SK-N-SH (cell line): ENCODE measurements at regions not wholly inside any gene's neighbourhood (a gene's known extent, or its start where the extent isn't known, plus 50 kb on each side); places are given as distances from the start of the nearest gene placed in this dataset.

Experiments
- EP300 ChIP-seq, 2 experiments: IDR thresholded peaks; 2 replicates each; pipeline versions ENCODE4 v1.4.0 to v1.6.1; 2012; ENCODE audit warnings: borderline replicate concordance in 1 of 2, low read depth in 1 of 2, low read length in 1 of 2
- JUND ChIP-seq: IDR thresholded peaks from 2 replicates; pipeline ENCODE4 v1.4.0; 2012
- MEF2A ChIP-seq: IDR thresholded peaks from 2 replicates; pipeline ENCODE4 v1.4.0; 2012; ENCODE audit warnings: low read depth, borderline replicate concordance
- POLR2AphosphoS5 ChIP-seq: IDR thresholded peaks from 2 replicates; pipeline ENCODE4 v1.6.1; 2012; ENCODE audit warnings: low read depth, low read length
- RAD21 ChIP-seq: IDR thresholded peaks from 2 replicates; pipeline ENCODE4 v1.6.1; 2012; ENCODE audit warnings: mild to moderate bottlenecking, low read length
- SIN3A ChIP-seq: IDR thresholded peaks from 2 replicates; pipeline ENCODE4 v1.6.1; 2012; ENCODE audit warnings: low read depth, mild to moderate bottlenecking, low read length, moderate library complexity, borderline replicate concordance
- SMC3 ChIP-seq: IDR thresholded peaks from 2 replicates; pipeline ENCODE4 v1.6.1; 2012; ENCODE audit warnings: low read depth, low read length, improper control_type of control experiment
- TF ChIP-seq, protein P1 (sequence below): fragments of 200-600 bp; sonication (generic); IDR thresholded peaks from 2 replicates; pipeline ENCODE4 v1.6.1; 2017; ENCODE audit warnings: antibody characterized with exemption, mild to moderate bottlenecking, moderate library complexity
- TF ChIP-seq, protein P2 (sequence below): fragments of 150-350 bp; IDR thresholded peaks from 2 replicates; pipeline ENCODE4 v1.6.1; 2017; ENCODE audit warnings: antibody characterized with exemption, low read length, low read depth, borderline replicate concordance
- TF ChIP-seq, protein P3 (sequence below): IDR thresholded peaks from 2 replicates; pipeline ENCODE4 v1.4.0; 2012; ENCODE audit warnings: low read depth, borderline replicate concordance
- TF ChIP-seq, protein P4 (sequence below): IDR thresholded peaks from 2 replicates; pipeline ENCODE4 v1.6.1; 2012; ENCODE audit warnings: mild to moderate bottlenecking, low read depth, low read length, moderate library complexity

- TF ChIP-seq, protein P1, sequence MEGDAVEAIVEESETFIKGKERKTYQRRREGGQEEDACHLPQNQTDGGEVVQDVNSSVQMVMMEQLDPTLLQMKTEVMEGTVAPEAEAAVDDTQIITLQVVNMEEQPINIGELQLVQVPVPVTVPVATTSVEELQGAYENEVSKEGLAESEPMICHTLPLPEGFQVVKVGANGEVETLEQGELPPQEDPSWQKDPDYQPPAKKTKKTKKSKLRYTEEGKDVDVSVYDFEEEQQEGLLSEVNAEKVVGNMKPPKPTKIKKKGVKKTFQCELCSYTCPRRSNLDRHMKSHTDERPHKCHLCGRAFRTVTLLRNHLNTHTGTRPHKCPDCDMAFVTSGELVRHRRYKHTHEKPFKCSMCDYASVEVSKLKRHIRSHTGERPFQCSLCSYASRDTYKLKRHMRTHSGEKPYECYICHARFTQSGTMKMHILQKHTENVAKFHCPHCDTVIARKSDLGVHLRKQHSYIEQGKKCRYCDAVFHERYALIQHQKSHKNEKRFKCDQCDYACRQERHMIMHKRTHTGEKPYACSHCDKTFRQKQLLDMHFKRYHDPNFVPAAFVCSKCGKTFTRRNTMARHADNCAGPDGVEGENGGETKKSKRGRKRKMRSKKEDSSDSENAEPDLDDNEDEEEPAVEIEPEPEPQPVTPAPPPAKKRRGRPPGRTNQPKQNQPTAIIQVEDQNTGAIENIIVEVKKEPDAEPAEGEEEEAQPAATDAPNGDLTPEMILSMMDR = no peak
- TF ChIP-seq MEF2A (no peak), SIN3A (no peak), POLR2AphosphoS5 (no peak), RAD21 (no peak), EP300 (IDR thresholded peaks at IDR 0.05; ENCODE audit: borderline replicate concordance in 1 of 2, low read depth in 1 of 2, low read length in 1 of 2) (no peak), JUND (no peak), SMC3 (no peak)
- TF ChIP-seq, protein P2, sequence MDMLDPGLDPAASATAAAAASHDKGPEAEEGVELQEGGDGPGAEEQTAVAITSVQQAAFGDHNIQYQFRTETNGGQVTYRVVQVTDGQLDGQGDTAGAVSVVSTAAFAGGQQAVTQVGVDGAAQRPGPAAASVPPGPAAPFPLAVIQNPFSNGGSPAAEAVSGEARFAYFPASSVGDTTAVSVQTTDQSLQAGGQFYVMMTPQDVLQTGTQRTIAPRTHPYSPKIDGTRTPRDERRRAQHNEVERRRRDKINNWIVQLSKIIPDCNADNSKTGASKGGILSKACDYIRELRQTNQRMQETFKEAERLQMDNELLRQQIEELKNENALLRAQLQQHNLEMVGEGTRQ = no peak
- TF ChIP-seq, protein P3, sequence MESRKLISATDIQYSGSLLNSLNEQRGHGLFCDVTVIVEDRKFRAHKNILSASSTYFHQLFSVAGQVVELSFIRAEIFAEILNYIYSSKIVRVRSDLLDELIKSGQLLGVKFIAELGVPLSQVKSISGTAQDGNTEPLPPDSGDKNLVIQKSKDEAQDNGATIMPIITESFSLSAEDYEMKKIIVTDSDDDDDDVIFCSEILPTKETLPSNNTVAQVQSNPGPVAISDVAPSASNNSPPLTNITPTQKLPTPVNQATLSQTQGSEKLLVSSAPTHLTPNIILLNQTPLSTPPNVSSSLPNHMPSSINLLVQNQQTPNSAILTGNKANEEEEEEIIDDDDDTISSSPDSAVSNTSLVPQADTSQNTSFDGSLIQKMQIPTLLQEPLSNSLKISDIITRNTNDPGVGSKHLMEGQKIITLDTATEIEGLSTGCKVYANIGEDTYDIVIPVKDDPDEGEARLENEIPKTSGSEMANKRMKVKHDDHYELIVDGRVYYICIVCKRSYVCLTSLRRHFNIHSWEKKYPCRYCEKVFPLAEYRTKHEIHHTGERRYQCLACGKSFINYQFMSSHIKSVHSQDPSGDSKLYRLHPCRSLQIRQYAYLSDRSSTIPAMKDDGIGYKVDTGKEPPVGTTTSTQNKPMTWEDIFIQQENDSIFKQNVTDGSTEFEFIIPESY = no peak
- TF ChIP-seq, protein P4, sequence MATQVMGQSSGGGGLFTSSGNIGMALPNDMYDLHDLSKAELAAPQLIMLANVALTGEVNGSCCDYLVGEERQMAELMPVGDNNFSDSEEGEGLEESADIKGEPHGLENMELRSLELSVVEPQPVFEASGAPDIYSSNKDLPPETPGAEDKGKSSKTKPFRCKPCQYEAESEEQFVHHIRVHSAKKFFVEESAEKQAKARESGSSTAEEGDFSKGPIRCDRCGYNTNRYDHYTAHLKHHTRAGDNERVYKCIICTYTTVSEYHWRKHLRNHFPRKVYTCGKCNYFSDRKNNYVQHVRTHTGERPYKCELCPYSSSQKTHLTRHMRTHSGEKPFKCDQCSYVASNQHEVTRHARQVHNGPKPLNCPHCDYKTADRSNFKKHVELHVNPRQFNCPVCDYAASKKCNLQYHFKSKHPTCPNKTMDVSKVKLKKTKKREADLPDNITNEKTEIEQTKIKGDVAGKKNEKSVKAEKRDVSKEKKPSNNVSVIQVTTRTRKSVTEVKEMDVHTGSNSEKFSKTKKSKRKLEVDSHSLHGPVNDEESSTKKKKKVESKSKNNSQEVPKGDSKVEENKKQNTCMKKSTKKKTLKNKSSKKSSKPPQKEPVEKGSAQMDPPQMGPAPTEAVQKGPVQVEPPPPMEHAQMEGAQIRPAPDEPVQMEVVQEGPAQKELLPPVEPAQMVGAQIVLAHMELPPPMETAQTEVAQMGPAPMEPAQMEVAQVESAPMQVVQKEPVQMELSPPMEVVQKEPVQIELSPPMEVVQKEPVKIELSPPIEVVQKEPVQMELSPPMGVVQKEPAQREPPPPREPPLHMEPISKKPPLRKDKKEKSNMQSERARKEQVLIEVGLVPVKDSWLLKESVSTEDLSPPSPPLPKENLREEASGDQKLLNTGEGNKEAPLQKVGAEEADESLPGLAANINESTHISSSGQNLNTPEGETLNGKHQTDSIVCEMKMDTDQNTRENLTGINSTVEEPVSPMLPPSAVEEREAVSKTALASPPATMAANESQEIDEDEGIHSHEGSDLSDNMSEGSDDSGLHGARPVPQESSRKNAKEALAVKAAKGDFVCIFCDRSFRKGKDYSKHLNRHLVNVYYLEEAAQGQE = no peak
These were observed 150.1 kb upstream of the STXBP5 start for GRCh38 chr6:147054158-147054557.
